GM19328 (cell line): ENCODE measurements at regions not wholly inside any gene's neighbourhood (a gene's known extent, or its start where the extent isn't known, plus 50 kb on each side); places are given as distances from the start of the nearest gene placed in this dataset.
A peak's percentile ranks its signal among the peaks of the same experiment; 100 is the strongest.

ENCODE experiments used
- ATAC-seq: cut with Tn5 transposase; IDR thresholded peaks from one replicate; pipeline ENCODE4 v1.9.1; 2021; ENCODE audit warnings: mild to moderate bottlenecking, moderate library complexity; ENCODE audit not compliant: unreplicated experiment

GRCh38 chr3:167895684-167896083 is 160.2 kb downstream of the SERPINI1 start:
- ATAC-seq = no peak

DNA sequence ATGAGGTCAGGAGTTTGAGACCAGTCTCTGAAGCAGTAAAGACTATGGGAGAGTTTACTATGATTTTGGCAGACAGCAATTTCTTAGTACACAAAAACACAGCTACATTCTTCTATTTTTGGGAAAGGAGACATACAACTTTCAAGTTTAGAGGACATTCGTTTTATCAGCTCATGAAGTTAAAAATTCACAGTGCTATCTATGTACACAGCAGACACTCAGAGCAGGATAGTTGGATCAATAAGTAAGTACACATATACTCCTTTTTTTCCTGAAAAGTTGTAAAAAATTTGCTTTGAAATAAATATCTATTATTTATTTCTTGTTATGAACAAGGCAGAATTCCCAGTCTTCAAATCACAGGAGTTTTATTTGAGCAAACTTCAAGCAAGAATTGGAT is 159.7 kb downstream of the SERPINI1 start:
- no peak for ATAC-seq

DNA sequence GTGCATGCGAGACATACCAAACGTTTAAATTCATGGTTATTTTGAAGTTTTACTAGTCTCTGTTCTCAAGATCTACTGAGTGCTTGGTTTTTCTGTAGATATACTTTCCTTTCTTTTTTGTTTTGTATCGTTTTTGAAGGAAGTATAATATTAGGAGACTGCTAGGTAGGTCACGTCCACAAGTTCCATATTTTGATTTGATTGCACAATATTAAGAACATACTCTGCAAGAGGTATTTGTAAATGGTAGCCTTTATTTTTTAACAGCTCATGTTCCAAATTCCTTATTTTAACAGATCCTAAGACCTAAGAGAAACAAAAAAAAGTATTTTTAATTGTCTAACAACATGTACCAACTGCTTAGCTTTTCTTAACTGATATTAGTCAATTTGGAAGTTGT is 156.7 kb downstream of the SERPINI1 start:
- no peak for ATAC-seq

- ATAC-seq = no peak
These were observed 151.6 kb downstream of the SERPINI1 start for GRCh38 chr3:167887096-167887495.

- ATAC-seq = no peak
These were observed 151.2 kb downstream of the SERPINI1 start for GRCh38 chr3:167886690-167887089.

- ATAC-seq = no peak
These were observed 149.8 kb downstream of the SERPINI1 start for GRCh38 chr3:167885277-167885676.

DNA sequence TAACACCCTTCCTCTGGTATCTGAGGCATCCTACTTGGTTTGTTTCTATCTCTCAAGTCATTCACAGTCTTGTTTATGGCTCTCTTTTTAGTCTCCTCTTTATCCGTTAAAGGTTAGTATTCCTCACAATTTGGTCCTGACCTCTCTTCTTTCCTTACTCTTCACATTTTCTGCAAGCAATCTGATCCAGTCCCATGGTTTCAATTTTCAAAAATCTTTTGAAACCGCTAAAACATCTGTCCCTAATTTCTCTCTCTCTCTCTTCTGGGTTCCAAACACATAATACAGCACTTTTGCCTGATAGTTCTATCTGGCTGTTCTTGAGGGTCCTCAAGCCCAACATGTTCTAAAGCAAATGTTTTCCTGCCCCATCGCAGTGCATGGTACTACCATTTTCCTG is 149.0 kb downstream of the SERPINI1 start:
- no peak for ATAC-seq

DNA sequence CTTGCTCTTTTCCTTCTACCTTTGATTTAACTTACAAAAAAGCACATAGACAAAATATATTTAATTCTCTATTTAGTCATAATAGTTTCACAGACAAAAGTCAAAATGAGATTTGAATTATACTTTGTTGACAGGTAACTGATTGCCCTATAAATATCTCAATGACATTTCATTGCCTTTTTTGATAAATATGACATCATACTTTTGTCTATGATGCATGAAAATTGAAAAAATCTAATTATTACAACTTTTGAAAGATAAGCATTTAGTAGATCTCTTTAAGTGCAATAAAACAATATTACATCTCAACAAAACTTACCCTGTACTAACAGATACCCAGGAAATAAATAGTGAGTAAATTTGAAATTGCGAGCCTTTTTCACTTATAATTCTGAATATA is 147.9 kb downstream of the SERPINI1 start:
- ATAC-seq = no peak

- peak; percentile 71 for ATAC-seq
These were observed 146.6 kb downstream of the SERPINI1 start for GRCh38 chr3:167882057-167882667.

- ATAC-seq = no peak
These were observed 144.7 kb downstream of the SERPINI1 start for GRCh38 chr3:167880183-167880582.

- no peak for ATAC-seq
These were observed 141.2 kb downstream of the SERPINI1 start for GRCh38 chr3:167876620-167877281.
